Renal cortex interstitium (tissue), 11 donors: ENCODE measurements at regions not wholly inside any gene's neighbourhood (a gene's known extent, or its start where the extent isn't known, plus 50 kb on each side); places are given as distances from the start of the nearest gene placed in this dataset.
"Not testable (repeated sequence)": the region's sequence is repeated elsewhere in the genome, so short reads cannot be mapped to it uniquely, and the experiment has no call there.

Source experiments
- DNase-seq, 11 donors: peaks; one replicate each; pipeline ENCODE4 v3.0.0-alpha.2; 2013; ENCODE audit warnings: low read depth in 9 of 11, low spot score in 4 of 11; ENCODE audit errors: extremely low read depth in 1 of 11

GRCh38 chr5:119694284-119694683, 64.9 kb downstream of the FAM170A start:
- no peak for DNase-seq

- no peak for DNase-seq
Measured at GRCh38 chr5:119706049-119706448, 76.7 kb downstream of the FAM170A start.

- no peak for DNase-seq
Measured at GRCh38 chr5:119708076-119708790, 78.9 kb downstream of the FAM170A start.

GRCh38 chr5:119721775-119722174, 92.4 kb downstream of the FAM170A start:
- no peak for DNase-seq

GRCh38 chr5:119725291-119725690, 95.9 kb downstream of the FAM170A start:
- DNase-seq: not testable (repeated sequence)

GRCh38 chr5:119726544-119726943, 97.2 kb downstream of the FAM170A start:
- no peak for DNase-seq

- no peak for DNase-seq
Measured at GRCh38 chr5:119740225-119740624, 110.9 kb downstream of the FAM170A start.

- no peak for DNase-seq
Measured at GRCh38 chr5:119741691-119742090, 112.3 kb downstream of the FAM170A start.

GRCh38 chr5:119742311-119742710, 113.0 kb downstream of the FAM170A start:
- DNase-seq: no peak

- DNase-seq: peak in 8 of 11 donors; percentile 1 to 14 (median 6)
Measured at GRCh38 chr5:119743927-119744326, 114.6 kb downstream of the FAM170A start.

GRCh38 chr5:119745976-119746375, 116.6 kb downstream of the FAM170A start:
- no peak for DNase-seq

- no peak for DNase-seq
Measured at GRCh38 chr5:119746984-119747383, 117.6 kb downstream of the FAM170A start.

- no peak for DNase-seq
Measured at GRCh38 chr5:119750887-119751733, 121.8 kb downstream of the FAM170A start.

GRCh38 chr5:119751734-119752094, 122.4 kb downstream of the FAM170A start:
- DNase-seq: no peak

- no peak for DNase-seq
Measured at GRCh38 chr5:119752921-119753886, 123.8 kb downstream of the FAM170A start.

- not testable (repeated sequence) for DNase-seq
Measured at GRCh38 chr5:119754825-119755224, 125.5 kb downstream of the FAM170A start.

- no peak for DNase-seq
Measured at GRCh38 chr5:119757276-119757675, 127.9 kb downstream of the FAM170A start.

GRCh38 chr5:119769695-119770693, 140.6 kb downstream of the FAM170A start:
- DNase-seq: not testable (repeated sequence)
